K562 (cell line): ENCODE measurements at regions not wholly inside any gene's neighbourhood (a gene's known extent, or its start where the extent isn't known, plus 50 kb on each side); places are given as distances from the start of the nearest gene placed in this dataset.

Experiments
- ATAC-seq: fragments of 200-7000 bp; cut with Tn5 transposase; 3 replicates; pipeline ENCODE4 v1.9.1; 2020; ENCODE audit warnings: moderate library complexity
- BruUV-seq: library from RNA; stranded (reverse); fragments of 400-500 nt; replicated peaks from 2 replicates; lab custom pipeline; 2021; lab: Mats Ljungman, UMichigan
- CTCF ChIA-PET: fragments of 300-600 bp; formaldehyde crosslinking; extraction: SDS; loops from one replicate; lab custom pipeline; 2021; ENCODE audit warnings: low intra/inter-chr PET ratio; lab: Yijun Ruan, JAX
- POLR2A ChIA-PET: fragments of 300-600, 350-650 bp; sonication (Branson Sonifier 250); formaldehyde crosslinking; extraction: SDS; loops from one replicate; lab custom pipeline; 2021; ENCODE audit warnings: antibody characterized with exemption, inconsistent platforms; lab: Yijun Ruan, JAX
- DNase-seq, 4 experiments: peaks; one replicate each; pipeline versions ENCODE4 v3.0.0 to v3.0.0-alpha.2; 2011 to 2018; ENCODE audit warnings: low spot score in 3 of 4, mixed read lengths in 3 of 4; ENCODE audit errors: extremely low read depth in 1 of 4
- FAIRE-seq: peaks from 2 replicates; lab custom pipeline; 2011; peaks lifted over from hg19 to GRCh38; lab: Jason Lieb, UNC
- H2AFZ ChIP-seq: 2 replicates; pipeline ENCODE4 v1.6.0; 2011; ENCODE audit warnings: low read depth, low read length, control low read depth, inconsistent platforms
- H3K27ac ChIP-seq: fragments of 200-600 bp; 3 replicates; pipeline ENCODE4 v1.8.0; 2011; ENCODE audit warnings: low read depth, mild to moderate bottlenecking, control low read depth, inconsistent platforms, low read length, moderate library complexity, mixed read lengths; ENCODE audit errors: extremely low read depth
- H3K27me3 ChIP-seq, 2 experiments: fragments of 300-600 bp in 1 of 2; 2 replicates in 1 of 2; 3 replicates in 1 of 2; pipeline versions ENCODE4 v1.6.0 to v1.8.0; 2011; ENCODE audit warnings: inconsistent platforms in 2 of 2, low read length in 2 of 2, mild to moderate bottlenecking in 1 of 2, mixed read lengths in 1 of 2, moderate library complexity in 1 of 2; ENCODE audit not compliant: control insufficient read depth in 2 of 2, insufficient read depth in 2 of 2
- H3K36me3 ChIP-seq: fragments of 300-600 bp; 3 replicates; pipeline ENCODE4 v1.8.0; 2011; ENCODE audit warnings: mild to moderate bottlenecking, low read length, inconsistent platforms; ENCODE audit not compliant: control insufficient read depth, insufficient read depth
- H3K4me1 ChIP-seq, 2 experiments: fragments of 200-600 bp in 1 of 2; replicated peaks in 1 of 2; 2 replicates in 1 of 2; 3 replicates in 1 of 2; pipeline versions ENCODE4 v1.5.1 to v1.8.0; 2011; ENCODE audit warnings: inconsistent platforms in 2 of 2, low read length in 2 of 2, mild to moderate bottlenecking in 1 of 2, mixed read lengths in 1 of 2, moderate library complexity in 1 of 2; ENCODE audit not compliant: control insufficient read depth in 2 of 2, insufficient read depth in 2 of 2
- H3K4me2 ChIP-seq: 2 replicates; pipeline ENCODE4 v1.6.1; 2011; ENCODE audit warnings: low read length, control low read depth, inconsistent platforms, mixed read lengths; ENCODE audit not compliant: insufficient read depth
- H3K4me3 ChIP-seq: fragments of 200-600 bp; sonication (generic), shearing (Covaris generic); 2 replicates; pipeline ENCODE4 v1.5.1; 2016; ENCODE audit warnings: control low read depth, inconsistent platforms
- H3K79me2 ChIP-seq: fragments of 200-600 bp; 3 replicates; pipeline ENCODE4 v1.8.0; 2011; ENCODE audit warnings: low read length, inconsistent platforms; ENCODE audit not compliant: control insufficient read depth, insufficient read depth
- H3K9ac ChIP-seq, 2 experiments: 2 replicates each; pipeline versions ENCODE4 v1.6.0 to v1.6.1; 2011; ENCODE audit warnings: low read depth in 2 of 2, low read length in 2 of 2, control low read depth in 1 of 2, inconsistent platforms in 1 of 2, mild to moderate bottlenecking in 1 of 2, mixed read lengths in 1 of 2; ENCODE audit not compliant: insufficient read depth in 1 of 2
- H3K9me1 ChIP-seq: one replicate; pipeline ENCODE4 v1.6.0; 2011; ENCODE audit warnings: inconsistent platforms, mild to moderate bottlenecking, low read length, moderate library complexity; ENCODE audit not compliant: control insufficient read depth, insufficient read depth
- H3K9me3 ChIP-seq: replicated peaks from 2 replicates; pipeline ENCODE4 v1.5.1; 2011; ENCODE audit warnings: low read depth, low read length, inconsistent platforms; ENCODE audit not compliant: control insufficient read depth, insufficient read depth
- H4K20me1 ChIP-seq: replicated peaks from 2 replicates; pipeline ENCODE4 v1.6.1; 2011; ENCODE audit warnings: low read length, inconsistent platforms, mixed read lengths; ENCODE audit not compliant: control insufficient read depth, insufficient read depth
- FOS ChIP-seq: IDR thresholded peaks from 3 replicates; pipeline ENCODE4 v1.6.1; 2011; ENCODE audit not compliant: insufficient read length; ENCODE audit errors: extremely low read depth
- FOSL1 ChIP-seq: fragments of 200-800 bp; sonication (Bioruptor generic); conservative IDR thresholded peaks from 2 replicates; pipeline ENCODE4 v1.6.1; 2016; ENCODE audit warnings: missing genetic modification characterization, missing compliant biosample characterization
- FUS ChIP-seq: fragments of 200-400 bp; formaldehyde crosslinking; optimal IDR thresholded peaks from 2 replicates; pipeline ENCODE3; 2017; ENCODE audit warnings: low read depth, low read length
- SMAD4 ChIP-seq: fragments of 250-450 bp; sonication (Bioruptor Pico); conservative IDR thresholded peaks from 2 replicates; pipeline ENCODE4 v1.8.0; 2021; ENCODE audit warnings: inconsistent platforms, mild to moderate bottlenecking, moderate library complexity
- WGBS: fragments of 100-300 bp; shearing (Covaris generic); methylation state at CpG from one replicate; pipeline ENCODE4 v1.1.6; 2016; ENCODE audit warnings: low coverage, mixed read lengths; ENCODE audit not compliant: insufficient coverage; ENCODE audit errors: missing lambda C conversion rate; 5-methylcytosine and 5-hydroxymethylcytosine counted together
- in situ Hi-C: fragments of 300-500 bp; cut with MboI; formaldehyde crosslinking; loops from 4 replicates; pipeline ENCODE4 v1.15.0; 2018; ENCODE audit warnings: inconsistent platforms, mixed read lengths
- intact Hi-C: fragments of 100-400 bp; cut with micrococcal nuclease; formaldehyde crosslinking; loops from 2 replicates; pipeline ENCODE4 v1.14.2; 2022

GRCh38 chr4:163649557-163650091, 155.1 kb downstream of the TMA16 start:
- Histone ChIP-seq H3K27me3 (no peaks in the 10 kb centered on the region), H2AFZ (no peak overlapping the region), H3K79me2 (no peaks in the 10 kb centered on the region), H3K4me2 (no peak overlapping the region), H3K36me3 (no peaks in the 10 kb centered on the region), H3K9me3 (no peaks in the 10 kb centered on the region), H3K9me1 (no peaks in the 10 kb centered on the region), H4K20me1 (no peaks in the 10 kb centered on the region), H3K4me1 (no peaks in the 10 kb centered on the region), H3K27ac (no peak overlapping the region), H3K9ac (no peak overlapping the region), H3K4me3 (no peak overlapping the region)
- ChIA-PET CTCF (no interaction called here), POLR2A (no interaction called here)
- TF ChIP-seq SMAD4 (CRISPR knock-in tag) (no peak), FUS (no peak)
- ATAC-seq = no peak
- DNase-seq = no peak
- in situ Hi-C loops (no loop called here), intact Hi-C loops (no loop called here)
- 0% methylated on average over 1 of the region's 1 CpG for WGBS
- no TSS peak for BruUV-seq
- FAIRE-seq = no peak

GRCh38 chr4:163651761-163652160, 157.3 kb downstream of the TMA16 start:
- H3K27me3 ChIP-seq = no peaks in the 10 kb centered on the region
- ATAC-seq (no peak), DNase-seq (peak in 1 of 4 experiments; percentile 3), FAIRE-seq (no peak)
- no peak overlapping the region for H2AFZ ChIP-seq
- no peaks in the 10 kb centered on the region for H3K79me2 ChIP-seq
- no peak overlapping the region for H3K9ac ChIP-seq
- H3K27ac ChIP-seq = no peak overlapping the region
- CTCF ChIA-PET = no interaction called here
- no peaks in the 10 kb centered on the region for H3K9me3 ChIP-seq
- BruUV-seq = no TSS peak
- 0% methylated on average over 1 of the region's 1 CpG for WGBS
- H3K9me1 ChIP-seq = no peaks in the 10 kb centered on the region
- no peak overlapping the region for H3K4me3 ChIP-seq
- H4K20me1 ChIP-seq = no peaks in the 10 kb centered on the region
- H3K4me1 ChIP-seq = no peaks in the 10 kb centered on the region
- in situ Hi-C loops = no loop called here
- POLR2A ChIA-PET = no interaction called here
- H3K4me2 ChIP-seq = no peak overlapping the region
- no peaks in the 10 kb centered on the region for H3K36me3 ChIP-seq
- intact Hi-C loops = no loop called here
- TF ChIP-seq FOSL1 (0 out of 2 replicates have a peak, but pooled peaks have one; percentile 13), FOS (no peak)
